Mucosa of rectum (tissue), 2 donors: ENCODE measurements at regions not wholly inside any gene's neighbourhood (a gene's known extent, or its start where the extent isn't known, plus 50 kb on each side); places are given as distances from the start of the nearest gene placed in this dataset.

Experiments used
- H3K27ac ChIP-seq, 2 donors: one replicate each; pipeline ENCODE4 v1.7.0; 2013; ENCODE audit warnings: inconsistent platforms in 2 of 2, low read depth in 2 of 2, low read length in 2 of 2
- H3K27me3 ChIP-seq, 2 donors: one replicate each; pipeline ENCODE4 v1.7.0; 2013; ENCODE audit warnings: low read length in 2 of 2; ENCODE audit not compliant: control insufficient read depth in 2 of 2, insufficient read depth in 2 of 2
- H3K36me3 ChIP-seq, 2 donors: one replicate each; pipeline ENCODE4 v1.7.0; 2013; ENCODE audit warnings: low read length in 2 of 2; ENCODE audit not compliant: control insufficient read depth in 2 of 2, insufficient read depth in 2 of 2
- H3K4me1 ChIP-seq, 2 donors: one replicate each; pipeline ENCODE4 v1.7.0; 2013; ENCODE audit warnings: low read length in 2 of 2, mild to moderate bottlenecking in 1 of 2; ENCODE audit not compliant: control insufficient read depth in 2 of 2, insufficient read depth in 2 of 2
- H3K4me3 ChIP-seq, 2 donors: one replicate each; pipeline ENCODE4 v1.7.0; 2013; ENCODE audit warnings: low read length in 2 of 2
- H3K9ac ChIP-seq, 2 donors: one replicate each; pipeline ENCODE4 v1.7.0; 2013; ENCODE audit warnings: low read length in 2 of 2, low read depth in 1 of 2, mild to moderate bottlenecking in 1 of 2
- H3K9me3 ChIP-seq, 2 donors: one replicate each; pipeline ENCODE4 v1.7.0; 2013; ENCODE audit warnings: low read length in 2 of 2; ENCODE audit not compliant: control insufficient read depth in 2 of 2
- donor health status: healthy.
- donor health status: Normal muscosa, but diverticular disease.

DNA sequence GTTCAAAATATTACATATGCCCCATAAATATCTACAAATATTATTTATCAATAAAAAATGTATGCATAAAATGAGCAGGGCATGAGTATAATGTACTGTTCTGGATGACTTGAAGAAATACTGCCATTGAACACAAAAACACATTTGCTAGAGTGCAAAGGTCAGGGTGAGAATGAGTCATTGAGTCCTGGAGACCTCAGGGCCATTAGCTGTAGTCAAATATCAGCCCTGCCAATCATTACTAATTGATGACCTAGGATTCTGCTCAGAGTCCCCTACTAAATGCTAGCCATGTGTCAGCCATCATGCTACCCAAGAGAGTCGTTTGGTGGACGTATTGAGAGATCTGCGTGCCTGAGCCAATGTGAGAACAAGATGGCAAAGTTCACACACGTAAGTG lies 80.3 kb upstream of the FAM169A start:
- H3K9ac ChIP-seq: no peak overlapping the region
- no peaks in the 10 kb centered on the region for H3K27me3 ChIP-seq
- no peaks in the 10 kb centered on the region for H3K4me1 ChIP-seq
- no peaks in the 10 kb centered on the region for H3K36me3 ChIP-seq
- H3K9me3 ChIP-seq: no peaks in the 10 kb centered on the region
- H3K4me3 ChIP-seq: no peak overlapping the region
- H3K27ac ChIP-seq: no peak overlapping the region

DNA sequence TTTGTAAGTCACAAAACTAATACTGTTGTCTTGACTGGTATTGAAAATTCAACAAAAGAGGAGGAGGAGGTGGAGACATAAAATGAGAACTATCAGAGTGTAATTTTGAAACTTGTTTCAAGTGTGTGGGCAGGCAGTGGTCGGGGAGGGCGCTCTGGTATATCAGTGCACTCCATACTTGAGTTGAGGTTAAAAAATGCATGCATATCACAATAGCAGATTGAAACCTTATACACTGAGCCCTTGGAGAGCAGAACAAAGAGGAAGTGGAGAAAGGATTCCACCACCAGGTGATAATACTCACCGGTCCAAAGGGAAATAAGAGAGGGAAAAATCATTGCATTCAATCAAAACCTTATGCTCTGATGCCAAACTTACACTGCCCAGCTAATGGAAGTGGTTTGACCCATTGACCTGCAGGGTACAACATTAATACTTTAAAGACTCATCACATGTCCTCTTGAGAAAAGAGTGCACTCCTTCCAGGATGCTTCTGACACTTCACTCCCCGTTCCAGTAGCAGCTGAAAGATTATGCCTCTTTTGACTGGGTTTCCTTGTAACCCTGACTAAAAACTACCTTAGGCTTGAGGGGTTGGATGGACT lies 79.5 kb upstream of the FAM169A start:
- Histone ChIP-seq H3K9ac (no peak overlapping the region), H3K36me3 (no peaks in the 10 kb centered on the region), H3K27me3 (no peaks in the 10 kb centered on the region), H3K4me1 (peaks cover 0 to 2% of the 10 kb centered on the region in 2 donors), H3K27ac (no peak overlapping the region), H3K9me3 (no peaks in the 10 kb centered on the region), H3K4me3 (no peak overlapping the region)

DNA sequence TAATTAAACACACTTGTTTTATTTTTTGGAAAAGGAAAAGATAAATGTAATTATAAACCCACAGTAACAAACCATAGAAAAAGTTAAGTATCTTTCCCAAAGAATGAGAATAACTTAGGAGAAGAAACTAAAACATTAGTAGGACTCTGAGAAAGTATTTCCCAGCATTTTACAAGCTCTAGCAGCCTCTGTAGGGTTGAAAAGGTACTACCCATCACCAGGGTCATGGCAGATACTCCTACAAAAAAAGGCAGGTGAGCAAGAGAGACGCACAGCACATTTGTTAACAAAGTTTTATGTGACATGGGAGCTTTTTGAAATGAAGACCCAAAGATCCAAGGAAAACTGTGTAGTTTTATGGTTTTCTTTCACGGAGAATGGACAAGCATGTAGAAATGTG lies 77.7 kb upstream of the FAM169A start:
- H3K36me3 ChIP-seq: no peaks in the 10 kb centered on the region
- no peaks in the 10 kb centered on the region for H3K27me3 ChIP-seq
- peaks cover 0 to 2% of the 10 kb centered on the region in 2 donors for H3K4me1 ChIP-seq

DNA sequence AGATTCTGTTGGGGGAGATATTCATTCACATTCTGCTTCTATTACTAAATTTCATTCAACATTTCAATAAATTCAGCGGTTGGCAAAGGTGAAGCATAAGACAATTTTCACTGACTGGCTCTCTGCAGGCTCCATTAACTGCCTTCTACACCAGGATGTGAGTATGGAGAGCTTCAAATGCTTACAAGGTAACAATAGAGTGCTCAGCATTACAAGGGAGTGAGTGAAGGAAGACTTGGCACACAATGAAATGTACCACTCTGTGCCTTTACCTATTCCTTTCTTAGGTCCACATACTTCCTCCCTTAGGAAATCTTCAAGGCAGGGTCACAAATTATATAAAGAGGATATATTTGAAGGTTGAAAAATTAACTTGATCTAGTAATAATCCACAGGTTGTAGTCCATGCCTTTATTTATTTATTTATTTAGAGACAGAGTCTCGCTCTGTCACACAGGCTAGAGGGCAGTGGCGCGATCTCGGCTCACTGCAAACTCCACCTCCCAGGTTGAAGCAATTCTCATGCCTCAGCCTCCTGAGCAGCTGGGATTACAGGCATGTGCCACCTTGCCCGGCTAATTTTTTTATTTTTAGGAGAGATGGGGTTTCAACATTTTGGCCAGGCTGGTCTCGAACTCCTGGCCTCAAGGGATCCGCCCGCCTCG lies 76.6 kb upstream of the FAM169A start:
- Histone ChIP-seq H3K9ac (no peak overlapping the region), H3K27me3 (no peaks in the 10 kb centered on the region), H3K36me3 (no peaks in the 10 kb centered on the region), H3K9me3 (no peaks in the 10 kb centered on the region), H3K4me3 (no peak overlapping the region), H3K4me1 (peaks cover 0 to 2% of the 10 kb centered on the region in 2 donors), H3K27ac (no peak overlapping the region)

More for the DNA sequence above, 77.7 kb upstream of the FAM169A start:
- Histone ChIP-seq H3K27ac (no peak overlapping the region), H3K9ac (no peak overlapping the region), H3K9me3 (no peaks in the 10 kb centered on the region), H3K4me3 (no peak overlapping the region)

DNA sequence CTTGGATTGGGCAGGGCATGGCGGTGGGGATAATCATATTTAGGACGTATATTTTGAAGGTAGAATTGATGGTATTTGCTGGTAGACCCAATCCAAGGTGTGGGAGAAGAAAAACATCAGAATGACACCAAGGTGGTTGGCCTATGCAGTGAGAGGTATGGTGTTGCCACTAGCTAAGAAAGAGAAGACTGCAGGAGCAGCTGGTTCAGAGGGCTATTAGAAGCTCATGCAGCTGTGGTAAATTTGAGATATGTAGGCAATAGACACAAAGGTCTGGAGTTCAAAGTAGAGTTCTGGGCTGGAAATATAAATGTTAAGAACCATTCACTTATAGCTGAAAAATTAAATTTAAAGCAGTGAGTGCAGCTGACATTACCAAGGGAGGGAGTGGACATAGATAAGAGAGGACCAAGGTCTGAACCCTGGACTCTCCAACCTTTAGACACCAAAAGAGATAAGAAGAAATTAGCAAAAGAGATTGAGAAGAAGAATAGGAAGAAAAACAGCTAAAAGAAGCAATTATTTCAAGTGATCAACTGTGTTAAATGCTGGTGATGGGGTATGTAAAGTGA lies 74.7 kb upstream of the FAM169A start:
- Histone ChIP-seq H3K9me3 (no peaks in the 10 kb centered on the region), H3K36me3 (no peaks in the 10 kb centered on the region), H3K27ac (no peak overlapping the region), H3K9ac (no peak overlapping the region), H3K4me1 (peaks cover 0 to 2% of the 10 kb centered on the region in 2 donors), H3K27me3 (no peaks in the 10 kb centered on the region), H3K4me3 (no peak overlapping the region)

- no peak overlapping the region for H3K4me3 ChIP-seq
- no peaks in the 10 kb centered on the region for H3K36me3 ChIP-seq
- H3K9me3 ChIP-seq: no peaks in the 10 kb centered on the region
- no peak overlapping the region for H3K9ac ChIP-seq
- H3K27ac ChIP-seq: no peak overlapping the region
- peaks cover 2 to 4% of the 10 kb centered on the region in 2 donors for H3K4me1 ChIP-seq
- H3K27me3 ChIP-seq: no peaks in the 10 kb centered on the region
Observed at GRCh38 chr5:74938250-74938933, 72.2 kb upstream of the FAM169A start.

GRCh38 chr5:74935752-74936091 lies 69.5 kb upstream of the FAM169A start:
- H3K27me3 ChIP-seq: no peaks in the 10 kb centered on the region
- H3K36me3 ChIP-seq: no peaks in the 10 kb centered on the region
- peaks cover 0 to 4% of the 10 kb centered on the region in 2 donors for H3K4me1 ChIP-seq
- no peak overlapping the region for H3K27ac ChIP-seq
- H3K4me3 ChIP-seq: no peak overlapping the region
- H3K9ac ChIP-seq: no peak overlapping the region
- H3K9me3 ChIP-seq: no peaks in the 10 kb centered on the region

DNA sequence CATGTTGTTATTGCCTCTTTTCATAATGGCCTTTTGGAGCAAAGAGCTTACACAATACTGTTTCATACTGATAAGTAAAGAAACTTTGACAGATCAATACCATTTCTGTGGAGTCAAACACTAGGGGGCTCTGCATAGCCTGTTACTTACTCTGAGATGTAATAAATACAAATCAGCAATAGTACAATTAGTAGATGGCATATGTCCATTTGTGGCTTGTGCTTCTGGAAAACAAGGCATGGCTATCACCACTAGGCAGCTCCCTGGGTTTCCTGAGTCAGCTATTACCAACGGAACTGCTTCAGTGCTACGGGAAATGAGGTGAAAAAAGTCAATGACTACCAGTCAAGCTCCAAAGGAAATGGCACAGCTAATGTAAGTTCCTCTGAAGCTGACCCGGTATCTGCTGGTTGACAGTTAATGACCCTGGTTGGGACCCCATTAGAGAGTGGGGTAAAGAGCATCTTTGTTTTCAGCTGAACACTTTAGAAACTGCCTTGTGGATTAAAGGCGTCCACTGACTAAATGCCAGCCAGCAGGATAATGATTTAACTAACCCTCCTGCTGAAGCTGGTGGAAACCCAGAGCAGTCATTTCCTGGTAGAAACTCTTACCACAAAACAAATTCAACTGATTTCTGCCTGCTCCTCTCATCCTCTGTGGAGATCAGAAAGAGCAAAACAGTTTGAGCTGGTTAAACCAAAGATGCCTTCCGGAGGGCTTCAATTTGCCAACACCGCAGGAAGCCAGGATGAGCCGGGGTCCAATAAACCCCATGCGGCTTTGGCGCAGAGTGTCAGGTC lies 69.0 kb upstream of the FAM169A start:
- Histone ChIP-seq H3K9me3 (no peaks in the 10 kb centered on the region), H3K27me3 (no peaks in the 10 kb centered on the region), H3K4me3 (peak overlapping the region in 1 of 2 donors; percentile 4), H3K36me3 (no peaks in the 10 kb centered on the region), H3K9ac (no peak overlapping the region), H3K4me1 (peaks cover 0 to 4% of the 10 kb centered on the region in 2 donors), H3K27ac (no peak overlapping the region)

GRCh38 chr5:74927336-74927735 lies 61.1 kb upstream of the FAM169A start:
- Histone ChIP-seq H3K4me3 (no peak overlapping the region), H3K36me3 (no peaks in the 10 kb centered on the region), H3K9ac (no peak overlapping the region)

More at GRCh38 chr5:74927336-74927735, 61.1 kb upstream of the FAM169A start:
- Histone ChIP-seq H3K4me1 (no peaks in the 10 kb centered on the region), H3K9me3 (no peaks in the 10 kb centered on the region), H3K27ac (no peak overlapping the region), H3K27me3 (no peaks in the 10 kb centered on the region)
